Neural cell (in vitro differentiated cells): ENCODE measurements at regions not wholly inside any gene's neighbourhood (a gene's known extent, or its start where the extent isn't known, plus 50 kb on each side); places are given as distances from the start of the nearest gene placed in this dataset.

Experiments
- H2AFZ ChIP-seq: fragments of 200-600, 300-800 bp; sonication (generic), shearing (Covaris generic); 2 replicates; pipeline ENCODE4 v1.6.0; 2014; ENCODE audit warnings: low read depth, mild to moderate bottlenecking, antibody characterized with exemption, low read length, moderate library complexity
- H3F3A ChIP-seq: fragments of 200-600 bp; shearing (Covaris generic); 2 replicates; pipeline ENCODE4 v1.6.1; 2016; ENCODE audit warnings: mild to moderate bottlenecking, moderate library complexity, mixed read lengths, antibody characterized with exemption, low read length; ENCODE audit not compliant: insufficient read depth, poor library complexity, severe bottlenecking
- H3K27ac ChIP-seq: fragments of 200-600, 300-800 bp; sonication (generic), shearing (Covaris generic); 2 replicates; pipeline ENCODE4 v1.5.1; 2014; ENCODE audit warnings: mild to moderate bottlenecking, low read length, moderate library complexity
- H3K27me3 ChIP-seq: fragments of 300-800, 200-600 bp; sonication (generic), shearing (Covaris generic); 2 replicates; pipeline ENCODE4 v1.6.0; 2014; ENCODE audit warnings: mild to moderate bottlenecking, low read depth, low read length, moderate library complexity; ENCODE audit not compliant: insufficient read depth
- H3K36me3 ChIP-seq: fragments of 300-800, 200-600 bp; sonication (generic), shearing (Covaris generic); 2 replicates; pipeline ENCODE4 v1.5.1; 2014; ENCODE audit warnings: mild to moderate bottlenecking, antibody characterized with exemption, low read length, moderate library complexity; ENCODE audit not compliant: insufficient read depth
- H3K4me2 ChIP-seq: fragments of 300-800, 200-600 bp; sonication (generic), shearing (Covaris generic); 2 replicates; pipeline ENCODE4 v1.6.0; 2014; ENCODE audit warnings: mild to moderate bottlenecking, low read length
- H3K4me3 ChIP-seq: fragments of 300-800, 200-600 bp; sonication (generic), shearing (Covaris generic); 2 replicates; pipeline ENCODE4 v1.5.1; 2014; ENCODE audit warnings: mild to moderate bottlenecking, low read length, moderate library complexity
- H3K79me2 ChIP-seq: fragments of 200-600 bp; shearing (Covaris generic); replicated peaks from 2 replicates; pipeline ENCODE4 v1.6.0; 2014; ENCODE audit warnings: mild to moderate bottlenecking, low read length, moderate library complexity; ENCODE audit not compliant: insufficient read depth
- H3K9ac ChIP-seq: fragments of 300-800, 200-600 bp; sonication (generic), shearing (Covaris generic); 2 replicates; pipeline ENCODE4 v1.6.1; 2016; ENCODE audit warnings: mild to moderate bottlenecking, low read length, mixed read lengths
- H3K9me2 ChIP-seq: fragments of 200-600 bp; shearing (Covaris generic); 2 replicates; pipeline ENCODE4 v1.6.1; 2016; ENCODE audit warnings: mild to moderate bottlenecking, low read length, mixed read lengths; ENCODE audit not compliant: insufficient read depth
- H3K9me3 ChIP-seq: fragments of 200-600, 300-800 bp; sonication (generic), shearing (Covaris generic); 2 replicates; pipeline ENCODE4 v1.6.1; 2016; ENCODE audit warnings: mild to moderate bottlenecking, mixed run types, low read length, moderate library complexity, mixed read lengths
- H4K20me1 ChIP-seq: fragments of 200-600 bp; shearing (Covaris generic); 2 replicates; pipeline ENCODE4 v1.6.1; 2016; ENCODE audit warnings: mild to moderate bottlenecking, mixed run types; ENCODE audit not compliant: insufficient read depth
- CTCF ChIP-seq: fragments of 450-650 bp; IDR thresholded peaks from 2 replicates; pipeline ENCODE4 v1.5.1; 2014; ENCODE audit warnings: antibody characterized with exemption, mild to moderate bottlenecking, moderate library complexity; ENCODE audit not compliant: poor library complexity, severe bottlenecking
- EP300 ChIP-seq: fragments of 450-650 bp; conservative IDR thresholded peaks from 2 replicates; pipeline ENCODE4 v1.6.1; 2014; ENCODE audit warnings: antibody characterized with exemption, mild to moderate bottlenecking, moderate library complexity; ENCODE audit not compliant: poor library complexity, severe bottlenecking
- EZH2 ChIP-seq: fragments of 200-600, 300-800 bp; shearing (Covaris generic), sonication (generic); IDR thresholded peaks from 2 replicates; pipeline ENCODE4 v1.6.1; 2014; ENCODE audit warnings: antibody characterized with exemption, low read length, borderline replicate concordance, mild to moderate bottlenecking; ENCODE audit not compliant: insufficient read depth, poor library complexity, severe bottlenecking
- MXI1 ChIP-seq: fragments of 450-650 bp; conservative IDR thresholded peaks from 2 replicates; pipeline ENCODE4 v1.6.1; 2014; ENCODE audit warnings: antibody characterized with exemption, mild to moderate bottlenecking; ENCODE audit not compliant: poor library complexity, severe bottlenecking
- POLR2AphosphoS5 ChIP-seq: IDR thresholded peaks from 2 replicates; pipeline ENCODE4 v1.6.1; 2012
- RAD21 ChIP-seq: fragments of 450-650 bp; conservative IDR thresholded peaks from 2 replicates; pipeline ENCODE4 v1.6.1; 2014; ENCODE audit warnings: antibody characterized with exemption, mild to moderate bottlenecking, moderate library complexity
- SMC3 ChIP-seq: fragments of 450-650 bp; conservative IDR thresholded peaks from 2 replicates; pipeline ENCODE4 v1.6.1; 2014; ENCODE audit warnings: antibody characterized with exemption, mild to moderate bottlenecking, moderate library complexity; ENCODE audit not compliant: poor library complexity
- TAF1 ChIP-seq: IDR thresholded peaks from 2 replicates; pipeline ENCODE4 v1.6.1; 2012; ENCODE audit warnings: low read depth
- TF ChIP-seq, protein P1 (sequence below): IDR thresholded peaks from 2 replicates; pipeline ENCODE4 v1.6.1; 2012; ENCODE audit warnings: borderline replicate concordance

- Histone ChIP-seq H3K9me2 (no peaks in the 10 kb centered on the region), H4K20me1 (no peaks in the 10 kb centered on the region), H3K4me3 (no peak overlapping the region), H3K27me3 (no peaks in the 10 kb centered on the region), H3K36me3 (no peaks in the 10 kb centered on the region), H3K9me3 (no peaks in the 10 kb centered on the region), H3F3A (no peaks in the 10 kb centered on the region), H3K4me2 (no peak overlapping the region), H3K79me2 (no peaks in the 10 kb centered on the region), H3K9ac (no peak overlapping the region), H2AFZ (no peak overlapping the region), H3K27ac (no peak overlapping the region)
- TF ChIP-seq EP300: no peak
- TF ChIP-seq TAF1: no peak
- TF ChIP-seq EZH2: no peak
- TF ChIP-seq CTCF: no peak
- TF ChIP-seq MXI1: no peak
- no peak for TF ChIP-seq SMC3
- no peak for TF ChIP-seq POLR2AphosphoS5
- no peak for TF ChIP-seq RAD21
Observed at GRCh38 chr4:134756421-134756820, 554.8 kb upstream of the PABPC4L start.

GRCh38 chr4:134754301-134755019 is 552.9 kb upstream of the PABPC4L start:
- Histone ChIP-seq H3K79me2 (no peaks in the 10 kb centered on the region), H3F3A (no peaks in the 10 kb centered on the region), H3K36me3 (no peaks in the 10 kb centered on the region), H3K4me3 (no peak overlapping the region), H4K20me1 (no peaks in the 10 kb centered on the region), H3K9me3 (no peaks in the 10 kb centered on the region), H3K27ac (no peak overlapping the region), H3K9ac (no peak overlapping the region), H3K9me2 (no peaks in the 10 kb centered on the region), H3K27me3 (no peaks in the 10 kb centered on the region), H2AFZ (no peak overlapping the region), H3K4me2 (no peak overlapping the region)
- TF ChIP-seq CTCF: no peak
- TF ChIP-seq RAD21: no peak
- no peak for TF ChIP-seq POLR2AphosphoS5
- TF ChIP-seq MXI1: no peak
- no peak for TF ChIP-seq SMC3
- TF ChIP-seq TAF1: no peak
- TF ChIP-seq, protein P1, sequence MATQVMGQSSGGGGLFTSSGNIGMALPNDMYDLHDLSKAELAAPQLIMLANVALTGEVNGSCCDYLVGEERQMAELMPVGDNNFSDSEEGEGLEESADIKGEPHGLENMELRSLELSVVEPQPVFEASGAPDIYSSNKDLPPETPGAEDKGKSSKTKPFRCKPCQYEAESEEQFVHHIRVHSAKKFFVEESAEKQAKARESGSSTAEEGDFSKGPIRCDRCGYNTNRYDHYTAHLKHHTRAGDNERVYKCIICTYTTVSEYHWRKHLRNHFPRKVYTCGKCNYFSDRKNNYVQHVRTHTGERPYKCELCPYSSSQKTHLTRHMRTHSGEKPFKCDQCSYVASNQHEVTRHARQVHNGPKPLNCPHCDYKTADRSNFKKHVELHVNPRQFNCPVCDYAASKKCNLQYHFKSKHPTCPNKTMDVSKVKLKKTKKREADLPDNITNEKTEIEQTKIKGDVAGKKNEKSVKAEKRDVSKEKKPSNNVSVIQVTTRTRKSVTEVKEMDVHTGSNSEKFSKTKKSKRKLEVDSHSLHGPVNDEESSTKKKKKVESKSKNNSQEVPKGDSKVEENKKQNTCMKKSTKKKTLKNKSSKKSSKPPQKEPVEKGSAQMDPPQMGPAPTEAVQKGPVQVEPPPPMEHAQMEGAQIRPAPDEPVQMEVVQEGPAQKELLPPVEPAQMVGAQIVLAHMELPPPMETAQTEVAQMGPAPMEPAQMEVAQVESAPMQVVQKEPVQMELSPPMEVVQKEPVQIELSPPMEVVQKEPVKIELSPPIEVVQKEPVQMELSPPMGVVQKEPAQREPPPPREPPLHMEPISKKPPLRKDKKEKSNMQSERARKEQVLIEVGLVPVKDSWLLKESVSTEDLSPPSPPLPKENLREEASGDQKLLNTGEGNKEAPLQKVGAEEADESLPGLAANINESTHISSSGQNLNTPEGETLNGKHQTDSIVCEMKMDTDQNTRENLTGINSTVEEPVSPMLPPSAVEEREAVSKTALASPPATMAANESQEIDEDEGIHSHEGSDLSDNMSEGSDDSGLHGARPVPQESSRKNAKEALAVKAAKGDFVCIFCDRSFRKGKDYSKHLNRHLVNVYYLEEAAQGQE: no peak
- no peak for TF ChIP-seq EZH2
- no peak for TF ChIP-seq EP300
